ENCODE measurements at regions not wholly inside any gene's neighbourhood (a gene's known extent, or its start where the extent isn't known, plus 50 kb on each side); places are given as distances from the start of the nearest gene placed in this dataset.

GRCh38 chr5:71982717-71983395 lies 124.4 kb upstream of the MAP1B start:
- Histone ChIP-seq H3K27ac (no peak overlapping the region), H3K36me3 (ENCODE audit: low read depth, missing control alignments) (no peaks in the 10 kb centered on the region), H3K9me3 (no peaks in the 10 kb centered on the region), H3K27me3 (no peaks in the 10 kb centered on the region), H3K4me1 (no peaks in the 10 kb centered on the region), H3K4me3 (no peak overlapping the region)
- no peak for DNase-seq
- intact Hi-C loops (cut with DNase I; ENCODE audit: low total_unique reads): no loop called here
- TF ChIP-seq POLR2A (IDR thresholded peaks at IDR 0.05): no peak
- TF ChIP-seq CTCF (IDR thresholded peaks at IDR 0.05): no peak
- WGBS, 2 donors: 42 to 78% methylated on average over 2 of the region's 2 CpGs

GRCh38 chr5:71986101-71986500 lies 121.2 kb upstream of the MAP1B start:
- TF ChIP-seq POLR2A (IDR thresholded peaks at IDR 0.05) (no peak), CTCF (IDR thresholded peaks at IDR 0.05) (no peak)

GRCh38 chr5:71988808-71989207 lies 118.5 kb upstream of the MAP1B start:
- Histone ChIP-seq H3K27me3 (no peaks in the 10 kb centered on the region), H3K36me3 (ENCODE audit: low read depth, missing control alignments) (no peaks in the 10 kb centered on the region), H3K27ac (no peak overlapping the region), H3K4me1 (no peaks in the 10 kb centered on the region), H3K4me3 (no peak overlapping the region), H3K9me3 (no peaks in the 10 kb centered on the region)
- no peak for TF ChIP-seq CTCF (IDR thresholded peaks at IDR 0.05)
- DNase-seq: no peak
- WGBS, 2 donors: 82 to 87% methylated on average over 1 of the region's 1 CpG
- intact Hi-C loops (cut with DNase I; ENCODE audit: low total_unique reads): no loop called here

More at GRCh38 chr5:71986101-71986500, 121.2 kb upstream of the MAP1B start:
- Histone ChIP-seq H3K27me3 (no peaks in the 10 kb centered on the region), H3K27ac (no peak overlapping the region), H3K4me1 (no peaks in the 10 kb centered on the region), H3K9me3 (no peaks in the 10 kb centered on the region), H3K4me3 (no peak overlapping the region), H3K36me3 (ENCODE audit: low read depth, missing control alignments) (no peaks in the 10 kb centered on the region)
- intact Hi-C loops (cut with DNase I; ENCODE audit: low total_unique reads): no loop called here
- DNase-seq: no peak
- 51 to 75% methylated on average over 2 of the region's 2 CpGs for WGBS, 2 donors

DNA sequence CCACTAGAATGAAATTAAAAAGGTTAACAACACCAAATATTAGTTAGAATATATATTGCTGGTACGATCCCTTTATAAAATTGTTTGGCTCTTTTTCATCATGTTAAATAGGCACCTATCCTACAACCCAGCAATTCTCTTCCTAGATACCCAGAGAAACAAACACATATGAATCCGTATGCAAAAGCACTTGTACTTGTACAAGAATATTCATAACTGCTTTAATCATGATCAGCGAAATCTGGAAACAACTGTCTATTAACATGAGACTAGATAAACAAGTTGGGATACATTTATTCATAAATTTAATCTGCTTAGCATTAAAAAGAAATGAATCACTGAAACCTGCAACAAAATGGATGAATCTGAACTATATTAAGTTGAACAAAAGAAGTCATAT lies 113.7 kb upstream of the MAP1B start:
- no peaks in the 10 kb centered on the region for H3K4me1 ChIP-seq
- TF ChIP-seq POLR2A (IDR thresholded peaks at IDR 0.05) (no peak), CTCF (IDR thresholded peaks at IDR 0.05) (no peak)
- no peaks in the 10 kb centered on the region for H3K9me3 ChIP-seq
- intact Hi-C loops (cut with DNase I; ENCODE audit: low total_unique reads): no loop called here
- H3K4me3 ChIP-seq: no peak overlapping the region
- H3K27ac ChIP-seq: no peak overlapping the region
- DNase-seq: no peak
- no peaks in the 10 kb centered on the region for H3K36me3 ChIP-seq (ENCODE audit: low read depth, missing control alignments)
- 94 to 95% methylated on average over 3 of the region's 3 CpGs for WGBS, 2 donors
- no peaks in the 10 kb centered on the region for H3K27me3 ChIP-seq

DNA sequence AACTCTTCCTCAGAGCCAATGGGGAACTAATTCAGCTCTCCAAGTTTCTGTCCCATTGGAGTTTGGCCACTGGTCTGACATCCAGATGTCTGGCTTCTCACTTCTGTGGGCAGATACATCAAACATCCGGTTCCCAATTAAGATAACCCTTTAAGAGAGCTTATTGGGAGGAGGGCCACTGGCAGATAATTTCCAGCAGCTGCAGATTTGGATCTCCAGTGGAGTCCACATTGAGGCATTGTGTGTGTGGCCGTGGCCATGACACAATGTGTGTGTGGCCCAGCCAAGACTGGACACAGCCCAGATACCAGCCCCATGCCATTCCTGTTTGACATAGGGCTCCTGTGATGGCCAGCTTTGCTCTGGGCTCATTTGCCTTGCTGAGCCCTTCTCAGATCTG lies 110.5 kb upstream of the MAP1B start:
- 35 to 64% methylated on average over 1 to 2 of the region's 2 CpGs for WGBS, 2 donors
- Histone ChIP-seq H3K27me3 (no peaks in the 10 kb centered on the region), H3K9me3 (no peaks in the 10 kb centered on the region), H3K27ac (no peak overlapping the region), H3K4me1 (no peaks in the 10 kb centered on the region), H3K4me3 (no peak overlapping the region), H3K36me3 (ENCODE audit: low read depth, missing control alignments) (no peaks in the 10 kb centered on the region)
- no peak for DNase-seq
- TF ChIP-seq POLR2A (IDR thresholded peaks at IDR 0.05) (no peak), CTCF (IDR thresholded peaks at IDR 0.05) (no peak)
- intact Hi-C loops (cut with DNase I; ENCODE audit: low total_unique reads): no loop called here

All from testis (tissue), 2 donors.